PC-3 (cell line): ENCODE measurements at regions not wholly inside any gene's neighbourhood (a gene's known extent, or its start where the extent isn't known, plus 50 kb on each side); places are given as distances from the start of the nearest gene placed in this dataset.

Experiments used
- ATAC-seq: fragments of 200-7000 bp; cut with Tn5 transposase; 2 replicates; pipeline ENCODE4 v1.9.1; 2020; ENCODE audit warnings: mild to moderate bottlenecking, moderate library complexity
- BruUV-seq: library from RNA; stranded (reverse); fragments of 400-500 nt; replicated peaks from 2 replicates; lab custom pipeline; 2021; lab: Mats Ljungman, UMichigan
- CTCF ChIA-PET: fragments of 300-600 bp; sonication (Branson Sonifier 250); formaldehyde crosslinking; loops from one replicate; lab custom pipeline; 2022; ENCODE audit warnings: antibody characterized with exemption; lab: Charles Lee
- POLR2A ChIA-PET: fragments of 300-600 bp; sonication (Branson Sonifier 250); formaldehyde crosslinking; loops from one replicate; lab custom pipeline; 2022; ENCODE audit warnings: antibody characterized with exemption; ENCODE audit not compliant: unreplicated experiment; lab: Charles Lee
- DNase-seq: peaks from one replicate; pipeline ENCODE4 v3.0.0-alpha.2; 2015
- H2AFZ ChIP-seq: fragments of 300-600 bp; sonication (generic); 2 replicates; pipeline ENCODE4 v1.6.0; 2016; ENCODE audit warnings: antibody characterized with exemption, low read length
- H3F3A ChIP-seq: fragments of 300-600 bp; sonication (generic); one replicate; pipeline ENCODE4 v1.6.0; 2017; ENCODE audit warnings: antibody characterized with exemption, low read length, control low read depth, mild to moderate bottlenecking; ENCODE audit not compliant: unreplicated experiment
- H3K27ac ChIP-seq: fragments of 300-600 bp; sonication (generic); 2 replicates; pipeline ENCODE4 v1.5.1; 2016; ENCODE audit warnings: mild to moderate bottlenecking, low read length
- H3K27me3 ChIP-seq: fragments of 300-600 bp; sonication (generic); 2 replicates; pipeline ENCODE4 v1.6.1; 2016; ENCODE audit warnings: low read length, mixed read lengths
- H3K36me3 ChIP-seq: fragments of 300-600 bp; sonication (generic); 2 replicates; pipeline ENCODE4 v1.6.1; 2016; ENCODE audit warnings: low read depth, mixed run types, low read length, mixed read lengths
- H3K4me1 ChIP-seq: fragments of 300-600 bp; sonication (generic); 2 replicates; pipeline ENCODE4 v1.5.1; 2016; ENCODE audit warnings: low read length; ENCODE audit not compliant: insufficient read depth
- H3K4me2 ChIP-seq: fragments of 300-600 bp; sonication (generic); 2 replicates; pipeline ENCODE4 v1.6.0; 2016; ENCODE audit warnings: low read length
- H3K4me3 ChIP-seq: fragments of 300-600 bp; sonication (generic); 2 replicates; pipeline ENCODE4 v1.5.1; 2016; ENCODE audit warnings: mild to moderate bottlenecking, low read length, mixed read lengths
- H3K79me2 ChIP-seq: fragments of 300-600 bp; sonication (generic); 2 replicates; pipeline ENCODE4 v1.6.1; 2017; ENCODE audit warnings: low read length, mixed read lengths
- H3K9ac ChIP-seq: fragments of 300-600 bp; sonication (generic); 2 replicates; pipeline ENCODE4 v1.6.0; 2016; ENCODE audit warnings: mild to moderate bottlenecking, low read length
- H3K9me2 ChIP-seq: fragments of 300-600 bp; sonication (generic); replicated peaks from 2 replicates; pipeline ENCODE4 v1.6.1; 2016; ENCODE audit warnings: mixed run types, low read length, mixed read lengths
- H3K9me3 ChIP-seq: fragments of 300-600 bp; sonication (generic); 2 replicates; pipeline ENCODE4 v1.6.1; 2016; ENCODE audit warnings: low read length, mixed read lengths
- H4K20me1 ChIP-seq: fragments of 300-600 bp; sonication (generic); 2 replicates; pipeline ENCODE4 v1.6.1; 2016; ENCODE audit warnings: low read length, mixed read lengths
- CTCF ChIP-seq: fragments of 300-600 bp; sonication (generic); conservative IDR thresholded peaks from 2 replicates; pipeline ENCODE4 v1.5.1; 2017; ENCODE audit warnings: antibody characterized with exemption, low read depth, mild to moderate bottlenecking, low read length
- EZH2 ChIP-seq: fragments of 300-600 bp; sonication (generic); IDR thresholded peaks from one replicate; pipeline ENCODE4 v1.6.1; 2017; ENCODE audit warnings: antibody characterized with exemption, mild to moderate bottlenecking, low read length; ENCODE audit not compliant: unreplicated experiment
- EZH2phosphoT487 ChIP-seq: fragments of 300-600 bp; sonication (generic); IDR thresholded peaks from 2 replicates; pipeline ENCODE4 v1.6.1; 2018; ENCODE audit warnings: mild to moderate bottlenecking, antibody characterized with exemption, low read length, borderline replicate concordance
- intact Hi-C: fragments of 100-400 bp; cut with micrococcal nuclease; formaldehyde crosslinking; loops from 2 replicates; pipeline ENCODE4 v1.9.0; 2023

GRCh38 chr22:34326901-34327300, 406.6 kb upstream of the LARGE1 start:
- POLR2A ChIA-PET: no interaction called here

GRCh38 chr22:34330432-34330831, 410.2 kb upstream of the LARGE1 start:
- no peaks in the 10 kb centered on the region for H3K27me3 ChIP-seq
- CTCF ChIA-PET: no interaction called here
- H3K9me2 ChIP-seq: no peaks in the 10 kb centered on the region
- H3K9me3 ChIP-seq: no peaks in the 10 kb centered on the region
- no peaks in the 10 kb centered on the region for H4K20me1 ChIP-seq
- no peaks in the 10 kb centered on the region for H3K4me1 ChIP-seq
- H3K36me3 ChIP-seq: no peaks in the 10 kb centered on the region
- BruUV-seq: no TSS peak
- ATAC-seq: no peak
- H2AFZ ChIP-seq: no peak overlapping the region
- H3K4me3 ChIP-seq: no peak overlapping the region
- H3K9ac ChIP-seq: no peak overlapping the region
- H3F3A ChIP-seq: no peaks in the 10 kb centered on the region
- no peaks in the 10 kb centered on the region for H3K79me2 ChIP-seq
- intact Hi-C loops: no loop called here
- H3K4me2 ChIP-seq: no peak overlapping the region
- no peak overlapping the region for H3K27ac ChIP-seq
- POLR2A ChIA-PET: no interaction called here
- TF ChIP-seq EZH2: no peak
- no peak for TF ChIP-seq CTCF
- TF ChIP-seq EZH2phosphoT487: no peak
- no peak for DNase-seq

More at GRCh38 chr22:34326901-34327300, 406.6 kb upstream of the LARGE1 start:
- DNase-seq (no peak), ATAC-seq (no peak)
- no peak overlapping the region for H3K27ac ChIP-seq
- no peak for TF ChIP-seq CTCF
- no peak for TF ChIP-seq EZH2
- TF ChIP-seq EZH2phosphoT487: no peak
- H3K9me3 ChIP-seq: no peaks in the 10 kb centered on the region
- H3K9me2 ChIP-seq: no peaks in the 10 kb centered on the region
- no peak overlapping the region for H3K4me2 ChIP-seq
- H3K27me3 ChIP-seq: no peaks in the 10 kb centered on the region
- intact Hi-C loops: no loop called here
- H2AFZ ChIP-seq: no peak overlapping the region
- H3K4me1 ChIP-seq: no peaks in the 10 kb centered on the region
- H3K79me2 ChIP-seq: no peaks in the 10 kb centered on the region
- no peak overlapping the region for H3K9ac ChIP-seq
- no peaks in the 10 kb centered on the region for H3K36me3 ChIP-seq
- CTCF ChIA-PET: no interaction called here
- H4K20me1 ChIP-seq: no peaks in the 10 kb centered on the region
- BruUV-seq: no TSS peak
- H3F3A ChIP-seq: no peaks in the 10 kb centered on the region
- no peak overlapping the region for H3K4me3 ChIP-seq

GRCh38 chr22:34333285-34333684, 413.0 kb upstream of the LARGE1 start:
- intact Hi-C loops: no loop called here
- H3K9me3 ChIP-seq: no peaks in the 10 kb centered on the region
- no peak overlapping the region for H3K4me2 ChIP-seq
- H3K9ac ChIP-seq: no peak overlapping the region
- H3K27me3 ChIP-seq: no peaks in the 10 kb centered on the region
- H2AFZ ChIP-seq: no peak overlapping the region
- no peaks in the 10 kb centered on the region for H3K36me3 ChIP-seq
- POLR2A ChIA-PET: no interaction called here
- H3K27ac ChIP-seq: no peak overlapping the region
- no peak for TF ChIP-seq EZH2phosphoT487
- CTCF ChIA-PET: no interaction called here
- no peaks in the 10 kb centered on the region for H3K4me1 ChIP-seq
- H3K4me3 ChIP-seq: no peak overlapping the region
- no peaks in the 10 kb centered on the region for H3K79me2 ChIP-seq
- no peaks in the 10 kb centered on the region for H3F3A ChIP-seq
- ATAC-seq (no peak), DNase-seq (no peak)
- BruUV-seq: no TSS peak
- no peaks in the 10 kb centered on the region for H3K9me2 ChIP-seq
- no peaks in the 10 kb centered on the region for H4K20me1 ChIP-seq
